ENCODE measurements at regions not wholly inside any gene's neighbourhood (a gene's known extent, or its start where the extent isn't known, plus 50 kb on each side); places are given as distances from the start of the nearest gene placed in this dataset.

- peak; percentile 79 for ATAC-seq (ENCODE audit: low FRiP score)
- 22 to 24% methylated on average over 9 of the region's 9 CpGs for WGBS, 2 donors
- Histone ChIP-seq H3K4me3 (ENCODE audit: low read length in 2 of 2) (no peak overlapping the region), H3K4me1 (ENCODE audit: control insufficient read depth in 1 of 2, insufficient read depth in 2 of 2, low read length in 2 of 2) (no peaks in the 10 kb centered on the region), H3K36me3 (ENCODE audit: control insufficient read depth in 1 of 2, insufficient read depth in 2 of 2, low read length in 1 of 2) (no peaks in the 10 kb centered on the region), H3K9me3 (ENCODE audit: control insufficient read depth, low read length) (peaks cover 1% of the 10 kb centered on the region), H3K27ac (ENCODE audit: low read depth in 1 of 2, low read length in 2 of 2) (peak overlapping the region in 1 of 2 donors; percentile 70), H3K27me3 (ENCODE audit: control insufficient read depth in 1 of 2, insufficient read depth in 2 of 2, low read length in 1 of 2) (no peaks in the 10 kb centered on the region)
- peak; percentile 76 to 93 for DNase-seq
- intact Hi-C loops (cut with DNase I): no loop called here
Measured at GRCh38 chr14:95389471-95390011, 69.8 kb upstream of the CLMN start.

- Histone ChIP-seq H3K9me3 (ENCODE audit: control insufficient read depth, low read length) (no peaks in the 10 kb centered on the region), H3K36me3 (ENCODE audit: control insufficient read depth in 1 of 2, insufficient read depth in 2 of 2, low read length in 1 of 2) (no peaks in the 10 kb centered on the region), H3K4me1 (ENCODE audit: control insufficient read depth in 1 of 2, insufficient read depth in 2 of 2, low read length in 2 of 2) (no peaks in the 10 kb centered on the region), H3K27ac (ENCODE audit: low read depth in 1 of 2, low read length in 2 of 2) (peak overlapping the region in 1 of 2 donors; percentile 22), H3K4me3 (ENCODE audit: low read length in 2 of 2) (no peak overlapping the region), H3K27me3 (ENCODE audit: control insufficient read depth in 1 of 2, insufficient read depth in 2 of 2, low read length in 1 of 2) (no peaks in the 10 kb centered on the region)
- WGBS, 2 donors: 80 to 85% methylated on average over 4 of the region's 4 CpGs
- ATAC-seq (ENCODE audit: low FRiP score): no peak
- intact Hi-C loops (cut with DNase I): no loop called here
- DNase-seq: no peak
Measured at GRCh38 chr14:95388699-95389098, 69.0 kb upstream of the CLMN start.

GRCh38 chr14:95387826-95388445 is 68.2 kb upstream of the CLMN start:
- Histone ChIP-seq H3K4me1 (ENCODE audit: control insufficient read depth in 1 of 2, insufficient read depth in 2 of 2, low read length in 2 of 2) (no peaks in the 10 kb centered on the region), H3K4me3 (ENCODE audit: low read length in 2 of 2) (no peak overlapping the region), H3K27me3 (ENCODE audit: control insufficient read depth in 1 of 2, insufficient read depth in 2 of 2, low read length in 1 of 2) (no peaks in the 10 kb centered on the region), H3K27ac (ENCODE audit: low read depth in 1 of 2, low read length in 2 of 2) (no peak overlapping the region), H3K36me3 (ENCODE audit: control insufficient read depth in 1 of 2, insufficient read depth in 2 of 2, low read length in 1 of 2) (no peaks in the 10 kb centered on the region), H3K9me3 (ENCODE audit: control insufficient read depth, low read length) (no peaks in the 10 kb centered on the region)
- no peak for ATAC-seq (ENCODE audit: low FRiP score)
- 78 to 80% methylated on average over 7 of the region's 7 CpGs for WGBS, 2 donors
- DNase-seq: no peak
- intact Hi-C loops (cut with DNase I): no loop called here

DNA sequence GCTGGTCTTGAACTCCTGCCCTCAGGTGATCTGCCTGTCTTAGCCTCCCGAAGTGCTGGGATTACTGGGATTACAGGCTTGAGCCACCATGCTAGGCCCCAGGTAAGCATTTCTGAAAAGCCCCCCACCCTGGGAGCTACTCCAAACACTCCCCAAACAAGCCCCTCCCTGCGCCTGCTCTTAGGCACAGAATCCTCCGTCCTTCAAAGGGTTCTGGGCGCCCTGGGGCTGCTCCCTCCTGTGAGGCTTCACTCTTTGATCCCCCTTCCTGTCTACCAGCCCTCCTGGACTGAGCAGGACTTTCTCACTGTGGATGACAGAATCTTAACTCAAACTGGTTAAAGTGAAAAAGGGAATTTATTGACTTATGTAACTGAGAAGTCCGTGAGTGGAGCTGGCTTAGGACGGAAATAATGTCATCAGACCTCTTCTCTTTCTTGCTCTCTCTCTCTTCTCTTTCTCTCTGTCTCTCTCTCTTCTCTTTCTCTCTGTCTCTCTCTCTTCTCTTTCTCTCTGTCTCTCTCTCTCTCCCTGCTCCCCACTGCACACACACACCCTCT is 66.9 kb upstream of the CLMN start:
- no peaks in the 10 kb centered on the region for H3K36me3 ChIP-seq (ENCODE audit: control insufficient read depth in 1 of 2, insufficient read depth in 2 of 2, low read length in 1 of 2)
- intact Hi-C loops (cut with DNase I): no loop called here
- H3K27me3 ChIP-seq (ENCODE audit: control insufficient read depth in 1 of 2, insufficient read depth in 2 of 2, low read length in 1 of 2): no peaks in the 10 kb centered on the region
- WGBS, 2 donors: 71% methylated on average over 6 of the region's 6 CpGs
- H3K27ac ChIP-seq (ENCODE audit: low read depth in 1 of 2, low read length in 2 of 2): no peak overlapping the region
- H3K4me3 ChIP-seq (ENCODE audit: low read length in 2 of 2): no peak overlapping the region
- DNase-seq (no peak), ATAC-seq (ENCODE audit: low FRiP score) (no peak)
- H3K9me3 ChIP-seq (ENCODE audit: control insufficient read depth, low read length): no peaks in the 10 kb centered on the region
- H3K4me1 ChIP-seq (ENCODE audit: control insufficient read depth in 1 of 2, insufficient read depth in 2 of 2, low read length in 2 of 2): no peaks in the 10 kb centered on the region

DNA sequence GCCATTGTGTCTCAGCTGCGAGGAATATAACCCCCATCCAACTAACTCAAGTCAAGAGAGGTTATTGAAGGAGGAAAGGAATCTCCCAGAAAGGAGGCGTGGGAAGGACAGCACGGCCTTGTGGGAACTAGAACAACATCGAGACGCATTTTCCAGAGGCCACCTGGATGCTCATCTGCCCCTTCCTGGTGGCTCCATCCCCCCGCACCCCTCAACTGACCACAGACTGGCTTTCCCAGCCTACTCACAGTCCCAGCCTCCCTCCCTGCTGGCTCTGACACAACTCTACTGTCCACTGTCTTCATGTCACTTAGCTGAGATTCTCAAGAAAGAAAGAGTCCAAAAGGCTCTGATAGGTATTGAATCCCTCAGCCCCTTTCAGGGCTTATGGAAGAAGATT is 66.0 kb upstream of the CLMN start:
- Histone ChIP-seq H3K4me1 (ENCODE audit: control insufficient read depth in 1 of 2, insufficient read depth in 2 of 2, low read length in 2 of 2) (no peaks in the 10 kb centered on the region), H3K9me3 (ENCODE audit: control insufficient read depth, low read length) (no peaks in the 10 kb centered on the region), H3K4me3 (ENCODE audit: low read length in 2 of 2) (no peak overlapping the region), H3K27me3 (ENCODE audit: control insufficient read depth in 1 of 2, insufficient read depth in 2 of 2, low read length in 1 of 2) (no peaks in the 10 kb centered on the region), H3K36me3 (ENCODE audit: control insufficient read depth in 1 of 2, insufficient read depth in 2 of 2, low read length in 1 of 2) (no peaks in the 10 kb centered on the region), H3K27ac (ENCODE audit: low read depth in 1 of 2, low read length in 2 of 2) (no peak overlapping the region)
- ATAC-seq (ENCODE audit: low FRiP score) (no peak), DNase-seq (no peak)
- WGBS, 2 donors: 85 to 91% methylated on average over 6 of the region's 6 CpGs
- intact Hi-C loops (cut with DNase I): no loop called here

GRCh38 chr14:95382747-95383146 is 63.0 kb upstream of the CLMN start:
- WGBS, 2 donors: 88 to 90% methylated on average over 3 of the region's 3 CpGs
- no peaks in the 10 kb centered on the region for H3K36me3 ChIP-seq (ENCODE audit: control insufficient read depth in 1 of 2, insufficient read depth in 2 of 2, low read length in 1 of 2)
- H3K9me3 ChIP-seq (ENCODE audit: control insufficient read depth, low read length): peaks cover 1% of the 10 kb centered on the region
- intact Hi-C loops (cut with DNase I): no loop called here
- no peak overlapping the region for H3K4me3 ChIP-seq (ENCODE audit: low read length in 2 of 2)
- no peaks in the 10 kb centered on the region for H3K4me1 ChIP-seq (ENCODE audit: control insufficient read depth in 1 of 2, insufficient read depth in 2 of 2, low read length in 2 of 2)
- no peak overlapping the region for H3K27ac ChIP-seq (ENCODE audit: low read depth in 1 of 2, low read length in 2 of 2)
- no peak for ATAC-seq (ENCODE audit: low FRiP score)
- no peak for DNase-seq
- H3K27me3 ChIP-seq (ENCODE audit: control insufficient read depth in 1 of 2, insufficient read depth in 2 of 2, low read length in 1 of 2): no peaks in the 10 kb centered on the region

GRCh38 chr14:95381726-95382125 is 62.0 kb upstream of the CLMN start:
- 53 to 63% methylated on average over 4 of the region's 4 CpGs for WGBS, 2 donors
- H3K27me3 ChIP-seq (ENCODE audit: control insufficient read depth in 1 of 2, insufficient read depth in 2 of 2, low read length in 1 of 2): no peaks in the 10 kb centered on the region
- intact Hi-C loops (cut with DNase I): no loop called here
- ATAC-seq (ENCODE audit: low FRiP score): no peak
- no peak overlapping the region for H3K4me3 ChIP-seq (ENCODE audit: low read length in 2 of 2)
- H3K4me1 ChIP-seq (ENCODE audit: control insufficient read depth in 1 of 2, insufficient read depth in 2 of 2, low read length in 2 of 2): no peaks in the 10 kb centered on the region
- no peak overlapping the region for H3K27ac ChIP-seq (ENCODE audit: low read depth in 1 of 2, low read length in 2 of 2)
- peaks cover 1% of the 10 kb centered on the region for H3K9me3 ChIP-seq (ENCODE audit: control insufficient read depth, low read length)
- no peaks in the 10 kb centered on the region for H3K36me3 ChIP-seq (ENCODE audit: control insufficient read depth in 1 of 2, insufficient read depth in 2 of 2, low read length in 1 of 2)
- no peak for DNase-seq

DNA sequence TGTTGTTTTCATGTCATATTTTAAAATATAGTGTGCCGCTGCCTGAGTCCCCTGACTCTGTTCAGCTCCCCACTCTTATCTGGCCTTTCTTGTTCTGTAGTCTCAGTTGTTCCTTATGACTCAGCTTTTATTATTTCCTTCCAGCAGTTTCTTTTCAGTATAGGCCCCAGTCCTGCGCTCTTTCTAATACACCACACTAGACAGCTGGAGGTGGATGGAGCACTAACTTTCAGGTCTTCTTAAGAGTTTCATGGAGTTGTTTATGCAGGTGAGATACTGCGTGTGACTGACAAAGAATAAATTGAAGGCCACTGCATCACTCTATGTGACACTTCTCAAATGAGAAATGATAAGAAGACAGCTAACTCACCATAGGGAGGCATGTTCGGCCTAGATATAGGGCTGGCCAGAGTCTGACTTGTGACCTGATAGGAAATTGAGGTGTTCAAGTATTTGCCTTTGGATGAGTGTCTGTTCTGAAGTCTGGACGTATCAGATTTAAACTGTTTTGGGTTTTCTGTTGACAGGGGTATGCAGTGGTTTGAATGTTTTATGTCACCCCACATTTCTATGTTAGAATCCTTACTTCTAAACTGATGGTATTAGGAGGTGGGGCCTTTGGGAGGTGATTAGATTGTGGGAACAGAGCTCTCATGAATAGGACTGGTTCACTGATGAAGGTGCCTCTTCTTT is 60.8 kb upstream of the CLMN start:
- H3K9me3 ChIP-seq (ENCODE audit: control insufficient read depth, low read length): peaks cover 1% of the 10 kb centered on the region
- H3K36me3 ChIP-seq (ENCODE audit: control insufficient read depth in 1 of 2, insufficient read depth in 2 of 2, low read length in 1 of 2): no peaks in the 10 kb centered on the region
- DNase-seq (no peak), ATAC-seq (ENCODE audit: low FRiP score) (no peak)
- 83 to 92% methylated on average over 5 of the region's 5 CpGs for WGBS, 2 donors
- H3K27me3 ChIP-seq (ENCODE audit: control insufficient read depth in 1 of 2, insufficient read depth in 2 of 2, low read length in 1 of 2): no peaks in the 10 kb centered on the region
- no peaks in the 10 kb centered on the region for H3K4me1 ChIP-seq (ENCODE audit: control insufficient read depth in 1 of 2, insufficient read depth in 2 of 2, low read length in 2 of 2)
- no peak overlapping the region for H3K4me3 ChIP-seq (ENCODE audit: low read length in 2 of 2)
- H3K27ac ChIP-seq (ENCODE audit: low read depth in 1 of 2, low read length in 2 of 2): no peak overlapping the region
- intact Hi-C loops (cut with DNase I): no loop called here

- Histone ChIP-seq H3K4me3 (ENCODE audit: low read length in 2 of 2) (no peak overlapping the region), H3K27me3 (ENCODE audit: control insufficient read depth in 1 of 2, insufficient read depth in 2 of 2, low read length in 1 of 2) (no peaks in the 10 kb centered on the region), H3K36me3 (ENCODE audit: control insufficient read depth in 1 of 2, insufficient read depth in 2 of 2, low read length in 1 of 2) (no peaks in the 10 kb centered on the region), H3K4me1 (ENCODE audit: control insufficient read depth in 1 of 2, insufficient read depth in 2 of 2, low read length in 2 of 2) (no peaks in the 10 kb centered on the region), H3K27ac (ENCODE audit: low read depth in 1 of 2, low read length in 2 of 2) (no peak overlapping the region), H3K9me3 (ENCODE audit: control insufficient read depth, low read length) (peaks cover 1% of the 10 kb centered on the region)
- DNase-seq (no peak), ATAC-seq (ENCODE audit: low FRiP score) (no peak)
- intact Hi-C loops (cut with DNase I): no loop called here
Measured at GRCh38 chr14:95379634-95380033, 59.9 kb upstream of the CLMN start.

All from aorta (tissue), 5 donors.